ENCODE measurements at regions not wholly inside any gene's neighbourhood (a gene's known extent, or its start where the extent isn't known, plus 50 kb on each side); places are given as distances from the start of the nearest gene placed in this dataset.

GRCh38 chr15:93496888-93497287, 407.9 kb upstream of the RGMA start:
- no peaks in the 10 kb centered on the region for H3K4me1 ChIP-seq
- 73 to 85% methylated on average over 4 to 5 of the region's 5 CpGs for WGBS, 2 donors (ENCODE audit: low coverage in 1 of 2)
- no peak overlapping the region for H3K27ac ChIP-seq
- H3K27me3 ChIP-seq = no peaks in the 10 kb centered on the region
- H3K4me3 ChIP-seq = no peak overlapping the region
- intact Hi-C loops (cut with DNase I; ENCODE audit: low total_unique reads) (no loop called here), in situ Hi-C loops (cut with MboI; ENCODE audit: low pct_ligation_motif_present in 1 of 4, low pct_unique_long_range_greater_than_20kb in 1 of 4, low sequenced_read_pairs in 3 of 4) (no loop called here)
- DNase-seq = no peak
- no peaks in the 10 kb centered on the region for H3K9me3 ChIP-seq
- TF ChIP-seq POLR2A (IDR thresholded peaks at IDR 0.05) (no peak), CTCF (IDR thresholded peaks at IDR 0.05) (no peak), EP300 (IDR thresholded peaks at IDR 0.05; ENCODE audit: low read depth) (no peak), POLR2AphosphoS5 (IDR thresholded peaks at IDR 0.05) (no peak)
- H3K36me3 ChIP-seq = no peaks in the 10 kb centered on the region

GRCh38 chr15:93495799-93496637, 407.0 kb upstream of the RGMA start:
- in situ Hi-C loops (cut with MboI; ENCODE audit: low pct_ligation_motif_present in 1 of 4, low pct_unique_long_range_greater_than_20kb in 1 of 4, low sequenced_read_pairs in 3 of 4) = no loop called here
- Histone ChIP-seq H3K27ac (no peak overlapping the region), H3K27me3 (no peaks in the 10 kb centered on the region), H3K4me1 (no peaks in the 10 kb centered on the region), H3K4me3 (no peak overlapping the region), H3K9me3 (no peaks in the 10 kb centered on the region), H3K36me3 (no peaks in the 10 kb centered on the region)
- TF ChIP-seq POLR2A (IDR thresholded peaks at IDR 0.05) (no peak), POLR2AphosphoS5 (IDR thresholded peaks at IDR 0.05) (no peak), EP300 (IDR thresholded peaks at IDR 0.05; ENCODE audit: low read depth) (no peak), CTCF (IDR thresholded peaks at IDR 0.05) (no peak)
- WGBS, 2 donors (ENCODE audit: low coverage in 1 of 2) = 73 to 77% methylated on average over 5 to 9 of the region's 9 CpGs
- intact Hi-C loops (cut with DNase I; ENCODE audit: low total_unique reads) = no loop called here
- DNase-seq = no peak

GRCh38 chr15:93493172-93493571, 404.2 kb upstream of the RGMA start:
- H3K36me3 ChIP-seq = no peaks in the 10 kb centered on the region
- no peak overlapping the region for H3K4me3 ChIP-seq
- in situ Hi-C loops (cut with MboI; ENCODE audit: low pct_ligation_motif_present in 1 of 4, low pct_unique_long_range_greater_than_20kb in 1 of 4, low sequenced_read_pairs in 3 of 4) = no loop called here
- no peaks in the 10 kb centered on the region for H3K27me3 ChIP-seq
- TF ChIP-seq CTCF (IDR thresholded peaks at IDR 0.05) (no peak), EP300 (IDR thresholded peaks at IDR 0.05; ENCODE audit: low read depth) (no peak), POLR2A (IDR thresholded peaks at IDR 0.05) (no peak), POLR2AphosphoS5 (IDR thresholded peaks at IDR 0.05) (no peak)
- H3K9me3 ChIP-seq = no peaks in the 10 kb centered on the region
- WGBS, 2 donors (ENCODE audit: low coverage in 1 of 2) = 69 to 72% methylated on average over 3 to 4 of the region's 4 CpGs
- intact Hi-C loops (cut with DNase I; ENCODE audit: low total_unique reads) = no loop called here
- no peak overlapping the region for H3K27ac ChIP-seq
- no peaks in the 10 kb centered on the region for H3K4me1 ChIP-seq
- no peak for DNase-seq

- TF ChIP-seq CTCF (IDR thresholded peaks at IDR 0.05) (no peak), POLR2A (IDR thresholded peaks at IDR 0.05) (no peak), EP300 (IDR thresholded peaks at IDR 0.05; ENCODE audit: low read depth) (no peak), POLR2AphosphoS5 (IDR thresholded peaks at IDR 0.05) (no peak)
- Histone ChIP-seq H3K4me1 (no peaks in the 10 kb centered on the region), H3K9me3 (no peaks in the 10 kb centered on the region), H3K27me3 (no peaks in the 10 kb centered on the region), H3K27ac (no peak overlapping the region), H3K36me3 (no peaks in the 10 kb centered on the region), H3K4me3 (no peak overlapping the region)
- in situ Hi-C loops (cut with MboI; ENCODE audit: low pct_ligation_motif_present in 1 of 4, low pct_unique_long_range_greater_than_20kb in 1 of 4, low sequenced_read_pairs in 3 of 4) = no loop called here
- WGBS, 2 donors (ENCODE audit: low coverage in 1 of 2) = 90% methylated on average over 8 of the region's 8 CpGs; no CpG with 5 or more reads in 1 of the 2 donors
- DNase-seq = no peak
- intact Hi-C loops (cut with DNase I; ENCODE audit: low total_unique reads) = no loop called here
Observed at GRCh38 chr15:93491291-93491690, 402.3 kb upstream of the RGMA start.
